GM23338 (cell line): ENCODE measurements at regions not wholly inside any gene's neighbourhood (a gene's known extent, or its start where the extent isn't known, plus 50 kb on each side); places are given as distances from the start of the nearest gene placed in this dataset.
A peak's percentile ranks its signal among the peaks of the same experiment; 100 is the strongest.

Experiments
- ATAC-seq: fragments of 200-7000 bp; cut with Tn5 transposase; 3 replicates; pipeline ENCODE4 v1.9.1; 2020
- DNase-seq: peaks from one replicate; pipeline ENCODE4 v3.0.0-alpha.2; 2015; ENCODE audit warnings: low spot score
- H2AFZ ChIP-seq: fragments of 200-600 bp; sonication (generic); 2 replicates; pipeline ENCODE4 v1.8.0; 2016; ENCODE audit warnings: antibody characterized with exemption, mild to moderate bottlenecking, moderate library complexity
- H3F3A ChIP-seq: fragments of 200-600 bp; sonication (generic); replicated peaks from 2 replicates; pipeline ENCODE4 v1.8.0; 2017; ENCODE audit warnings: antibody characterized with exemption, mixed run types, low read depth
- H3K27ac ChIP-seq: fragments of 200-600 bp; sonication (generic); 2 replicates; pipeline ENCODE4 v1.6.1; 2016; ENCODE audit warnings: low read depth
- H3K27me3 ChIP-seq: fragments of 200-600 bp; sonication (generic); 2 replicates; pipeline ENCODE4 v1.8.0; 2016; ENCODE audit warnings: mild to moderate bottlenecking, mixed run types, moderate library complexity; ENCODE audit not compliant: insufficient read depth
- H3K36me3 ChIP-seq: fragments of 200-600 bp; sonication (generic); 2 replicates; pipeline ENCODE4 v1.8.0; 2016; ENCODE audit warnings: mild to moderate bottlenecking; ENCODE audit not compliant: insufficient read depth
- H3K4me1 ChIP-seq: fragments of 200-600 bp; sonication (generic); 2 replicates; pipeline ENCODE4 v1.8.0; 2016; ENCODE audit warnings: mild to moderate bottlenecking, moderate library complexity; ENCODE audit not compliant: insufficient read depth
- H3K4me2 ChIP-seq: fragments of 200-600 bp; sonication (generic); 2 replicates; pipeline ENCODE4 v1.7.1; 2017; ENCODE audit warnings: mixed run types
- H3K4me3 ChIP-seq: fragments of 200-600 bp; sonication (generic); 2 replicates; pipeline ENCODE4 v1.6.1; 2016; ENCODE audit warnings: mixed run types
- H3K79me2 ChIP-seq: fragments of 200-600 bp; sonication (generic); replicated peaks from 2 replicates; pipeline ENCODE4 v1.8.0; 2017; ENCODE audit warnings: mild to moderate bottlenecking; ENCODE audit not compliant: insufficient read depth
- H3K9me2 ChIP-seq: fragments of 200-600 bp; sonication (generic); 2 replicates; pipeline ENCODE4 v1.8.0; 2017; ENCODE audit not compliant: insufficient read depth
- H4K20me1 ChIP-seq: fragments of 200-600 bp; sonication (generic); replicated peaks from 2 replicates; pipeline ENCODE4 v1.8.0; 2017; ENCODE audit warnings: mild to moderate bottlenecking; ENCODE audit not compliant: insufficient read depth
- H3K27ac Mint-ChIP-seq: 2 replicates; pipeline ENCODE4 v1.8.0; 2020; ENCODE audit warnings: inconsistent platforms, mild to moderate bottlenecking, moderate library complexity, mixed read lengths
- H3K27me3 Mint-ChIP-seq: 3 replicates; pipeline ENCODE4 v1.8.0; 2022; ENCODE audit warnings: low read depth, mild to moderate bottlenecking, moderate library complexity, mixed read lengths, inconsistent platforms; ENCODE audit not compliant: insufficient read depth, poor library complexity
- H3K36me3 Mint-ChIP-seq: 3 replicates; pipeline ENCODE4 v1.8.0; 2021; ENCODE audit warnings: low read depth, mild to moderate bottlenecking, inconsistent platforms, moderate library complexity, mixed read lengths
- H3K4me1 Mint-ChIP-seq: 3 replicates; pipeline ENCODE4 v1.8.0; 2020; ENCODE audit warnings: mild to moderate bottlenecking, inconsistent platforms, mixed read lengths
- H3K4me3 Mint-ChIP-seq: 3 replicates; pipeline ENCODE4 v1.8.0; 2021; ENCODE audit warnings: moderate library complexity, mild to moderate bottlenecking, inconsistent platforms, mixed read lengths
- H3K9me3 Mint-ChIP-seq: 3 replicates; pipeline ENCODE4 v1.8.0; 2020; ENCODE audit warnings: moderate library complexity, mild to moderate bottlenecking, inconsistent platforms, mixed read lengths
- CREB1 ChIP-seq: fragments of 250-450 bp; sonication (Bioruptor Pico); IDR thresholded peaks from 2 replicates; pipeline ENCODE4 v1.5.0; 2020; ENCODE audit warnings: low read depth, mild to moderate bottlenecking, moderate library complexity
- EZH2 ChIP-seq: fragments of 200-600 bp; sonication (generic); IDR thresholded peaks from one replicate; pipeline ENCODE4 v1.8.0; 2017; ENCODE audit warnings: antibody characterized with exemption, mild to moderate bottlenecking, low read depth; ENCODE audit not compliant: unreplicated experiment
- JUNB ChIP-seq: IDR thresholded peaks from one replicate; pipeline ENCODE4 v1.6.1; 2016; ENCODE audit warnings: antibody characterized with exemption; ENCODE audit not compliant: unreplicated experiment
- NANOG ChIP-seq: IDR thresholded peaks from 2 replicates; pipeline ENCODE4 v1.6.1; 2016; ENCODE audit warnings: antibody characterized with exemption, borderline replicate concordance
- POLR2AphosphoS5 ChIP-seq: IDR thresholded peaks from 2 replicates; pipeline ENCODE4 v1.6.1; 2016; ENCODE audit warnings: antibody characterized with exemption, low read depth
- STAT1 ChIP-seq: IDR thresholded peaks from one replicate; pipeline ENCODE4 v1.6.1; 2016; ENCODE audit warnings: antibody characterized with exemption; ENCODE audit not compliant: unreplicated experiment
- ZNF114 ChIP-seq: fragments of 250-450 bp; sonication (Bioruptor Pico); IDR thresholded peaks from 2 replicates; pipeline ENCODE4 v1.5.0; 2020; ENCODE audit warnings: mild to moderate bottlenecking, moderate library complexity
- TF ChIP-seq, protein P1 (sequence below): fragments of 250-450 bp; sonication (Bioruptor Pico); IDR thresholded peaks from 2 replicates; pipeline ENCODE4 v1.5.0; 2020; ENCODE audit warnings: mild to moderate bottlenecking, moderate library complexity
- TF ChIP-seq, protein P2 (sequence below): IDR thresholded peaks from one replicate; pipeline ENCODE4 v1.6.1; 2018; ENCODE audit warnings: antibody characterized with exemption; ENCODE audit not compliant: unreplicated experiment
- TF ChIP-seq, protein P3 (sequence below), 2 experiments: fragments of 200-600 bp in 1 of 2; sonication (generic) in 1 of 2; conservative IDR thresholded peaks; 2 replicates each; pipeline versions ENCODE4 v1.5.1 to v1.6.1; 2016 to 2017; ENCODE audit warnings: antibody characterized with exemption in 2 of 2, low read depth in 2 of 2, mild to moderate bottlenecking in 2 of 2, moderate library complexity in 1 of 2

DNA sequence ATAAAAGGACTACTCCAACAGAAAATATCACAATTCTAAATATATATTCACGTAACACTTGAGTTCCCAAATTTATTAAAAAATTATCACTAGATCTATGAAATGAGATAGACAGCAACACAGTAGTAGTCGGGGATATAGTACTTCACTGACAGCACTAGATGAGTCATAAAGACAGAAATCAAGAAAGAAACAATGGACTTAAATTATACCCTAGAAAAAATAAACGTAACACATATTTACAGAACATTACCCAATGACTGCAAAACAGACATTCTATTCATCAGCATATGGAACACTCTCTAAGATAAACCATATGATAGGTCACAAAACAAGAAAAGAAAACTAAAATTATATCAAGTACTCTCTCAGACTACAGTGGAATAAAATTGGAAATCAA lies 429.4 kb downstream of the MBD2 start (continued):
- TF ChIP-seq, protein P1, sequence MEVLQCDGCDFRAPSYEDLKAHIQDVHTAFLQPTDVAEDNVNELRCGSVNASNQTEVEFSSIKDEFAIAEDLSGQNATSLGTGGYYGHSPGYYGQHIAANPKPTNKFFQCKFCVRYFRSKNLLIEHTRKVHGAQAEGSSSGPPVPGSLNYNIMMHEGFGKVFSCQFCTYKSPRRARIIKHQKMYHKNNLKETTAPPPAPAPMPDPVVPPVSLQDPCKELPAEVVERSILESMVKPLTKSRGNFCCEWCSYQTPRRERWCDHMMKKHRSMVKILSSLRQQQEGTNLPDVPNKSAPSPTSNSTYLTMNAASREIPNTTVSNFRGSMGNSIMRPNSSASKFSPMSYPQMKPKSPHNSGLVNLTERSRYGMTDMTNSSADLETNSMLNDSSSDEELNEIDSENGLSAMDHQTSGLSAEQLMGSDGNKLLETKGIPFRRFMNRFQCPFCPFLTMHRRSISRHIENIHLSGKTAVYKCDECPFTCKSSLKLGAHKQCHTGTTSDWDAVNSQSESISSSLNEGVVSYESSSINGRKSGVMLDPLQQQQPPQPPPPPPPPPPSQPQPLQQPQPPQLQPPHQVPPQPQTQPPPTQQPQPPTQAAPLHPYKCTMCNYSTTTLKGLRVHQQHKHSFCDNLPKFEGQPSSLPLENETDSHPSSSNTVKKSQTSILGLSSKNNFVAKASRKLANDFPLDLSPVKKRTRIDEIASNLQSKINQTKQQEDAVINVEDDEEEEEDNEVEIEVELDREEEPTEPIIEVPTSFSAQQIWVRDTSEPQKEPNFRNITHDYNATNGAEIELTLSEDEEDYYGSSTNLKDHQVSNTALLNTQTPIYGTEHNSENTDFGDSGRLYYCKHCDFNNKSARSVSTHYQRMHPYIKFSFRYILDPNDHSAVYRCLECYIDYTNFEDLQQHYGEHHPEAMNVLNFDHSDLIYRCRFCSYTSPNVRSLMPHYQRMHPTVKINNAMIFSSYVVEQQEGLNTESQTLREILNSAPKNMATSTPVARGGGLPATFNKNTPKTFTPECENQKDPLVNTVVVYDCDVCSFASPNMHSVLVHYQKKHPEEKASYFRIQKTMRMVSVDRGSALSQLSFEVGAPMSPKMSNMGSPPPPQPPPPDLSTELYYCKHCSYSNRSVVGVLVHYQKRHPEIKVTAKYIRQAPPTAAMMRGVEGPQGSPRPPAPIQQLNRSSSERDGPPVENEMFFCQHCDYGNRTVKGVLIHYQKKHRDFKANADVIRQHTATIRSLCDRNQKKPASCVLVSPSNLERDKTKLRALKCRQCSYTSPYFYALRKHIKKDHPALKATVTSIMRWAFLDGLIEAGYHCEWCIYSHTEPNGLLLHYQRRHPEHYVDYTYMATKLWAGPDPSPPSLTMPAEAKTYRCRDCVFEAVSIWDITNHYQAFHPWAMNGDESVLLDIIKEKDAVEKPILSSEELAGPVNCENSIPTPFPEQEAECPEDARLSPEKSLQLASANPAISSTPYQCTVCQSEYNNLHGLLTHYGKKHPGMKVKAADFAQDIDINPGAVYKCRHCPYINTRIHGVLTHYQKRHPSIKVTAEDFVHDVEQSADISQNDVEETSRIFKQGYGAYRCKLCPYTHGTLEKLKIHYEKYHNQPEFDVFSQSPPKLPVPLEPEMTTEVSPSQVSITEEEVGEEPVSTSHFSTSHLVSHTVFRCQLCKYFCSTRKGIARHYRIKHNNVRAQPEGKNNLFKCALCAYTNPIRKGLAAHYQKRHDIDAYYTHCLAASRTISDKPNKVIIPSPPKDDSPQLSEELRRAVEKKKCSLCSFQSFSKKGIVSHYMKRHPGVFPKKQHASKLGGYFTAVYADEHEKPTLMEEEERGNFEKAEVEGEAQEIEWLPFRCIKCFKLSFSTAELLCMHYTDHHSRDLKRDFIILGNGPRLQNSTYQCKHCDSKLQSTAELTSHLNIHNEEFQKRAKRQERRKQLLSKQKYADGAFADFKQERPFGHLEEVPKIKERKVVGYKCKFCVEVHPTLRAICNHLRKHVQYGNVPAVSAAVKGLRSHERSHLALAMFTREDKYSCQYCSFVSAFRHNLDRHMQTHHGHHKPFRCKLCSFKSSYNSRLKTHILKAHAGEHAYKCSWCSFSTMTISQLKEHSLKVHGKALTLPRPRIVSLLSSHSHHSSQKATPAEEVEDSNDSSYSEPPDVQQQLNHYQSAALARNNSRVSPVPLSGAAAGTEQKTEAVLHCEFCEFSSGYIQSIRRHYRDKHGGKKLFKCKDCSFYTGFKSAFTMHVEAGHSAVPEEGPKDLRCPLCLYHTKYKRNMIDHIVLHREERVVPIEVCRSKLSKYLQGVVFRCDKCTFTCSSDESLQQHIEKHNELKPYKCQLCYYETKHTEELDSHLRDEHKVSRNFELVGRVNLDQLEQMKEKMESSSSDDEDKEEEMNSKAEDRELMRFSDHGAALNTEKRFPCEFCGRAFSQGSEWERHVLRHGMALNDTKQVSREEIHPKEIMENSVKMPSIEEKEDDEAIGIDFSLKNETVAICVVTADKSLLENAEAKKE: no peak
- TF ChIP-seq ZNF114 (CRISPR knock-in tag): no peak
- TF ChIP-seq NANOG: no peak
- no peak for TF ChIP-seq CREB1 (CRISPR knock-in tag)
- no peak for TF ChIP-seq STAT1
- no peak for TF ChIP-seq EZH2

DNA sequence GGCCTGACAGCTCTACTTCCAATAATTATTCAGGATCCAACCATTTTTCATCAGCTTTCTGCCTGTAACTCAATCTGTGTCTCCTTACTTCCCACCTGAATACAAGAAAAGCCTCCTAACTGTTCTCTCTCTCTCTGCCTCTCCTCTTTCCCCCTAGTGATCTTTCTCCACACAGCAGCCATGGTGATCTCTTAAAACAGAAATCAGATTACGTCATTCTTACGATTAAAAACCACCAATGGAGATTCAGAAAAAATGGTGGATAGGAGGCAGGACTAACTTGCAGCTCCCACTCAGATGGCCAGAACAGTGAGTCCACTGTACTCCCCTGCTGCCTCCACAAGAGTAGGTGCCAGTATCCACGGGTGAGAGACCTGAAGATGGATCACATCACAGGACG lies 431.7 kb downstream of the MBD2 start:
- no peaks in the 10 kb centered on the region for H3F3A ChIP-seq
- H3K79me2 ChIP-seq: no peaks in the 10 kb centered on the region
- H3K36me3 ChIP-seq: no peaks in the 10 kb centered on the region
- no peaks in the 10 kb centered on the region for H4K20me1 ChIP-seq
- no peak overlapping the region for H3K4me3 ChIP-seq
- H3K27ac ChIP-seq: no peak overlapping the region
- no peaks in the 10 kb centered on the region for H3K9me2 ChIP-seq
- H3K4me2 ChIP-seq: no peak overlapping the region
- no peak overlapping the region for H3K27ac Mint-ChIP-seq
- no peaks in the 10 kb centered on the region for H3K27me3 Mint-ChIP-seq
- no peaks in the 10 kb centered on the region for H3K27me3 ChIP-seq
- H3K9me3 Mint-ChIP-seq: no peaks in the 10 kb centered on the region
- no peaks in the 10 kb centered on the region for H3K36me3 Mint-ChIP-seq
- no peak overlapping the region for H3K4me3 Mint-ChIP-seq
- no peaks in the 10 kb centered on the region for H3K4me1 ChIP-seq
- ATAC-seq (no peak), DNase-seq (no peak)
- H2AFZ ChIP-seq: 0 out of 2 replicates have a peak overlapping the region, but pooled peaks have one; percentile 6
- H3K4me1 Mint-ChIP-seq: no peaks in the 10 kb centered on the region
- TF ChIP-seq, protein P2, sequence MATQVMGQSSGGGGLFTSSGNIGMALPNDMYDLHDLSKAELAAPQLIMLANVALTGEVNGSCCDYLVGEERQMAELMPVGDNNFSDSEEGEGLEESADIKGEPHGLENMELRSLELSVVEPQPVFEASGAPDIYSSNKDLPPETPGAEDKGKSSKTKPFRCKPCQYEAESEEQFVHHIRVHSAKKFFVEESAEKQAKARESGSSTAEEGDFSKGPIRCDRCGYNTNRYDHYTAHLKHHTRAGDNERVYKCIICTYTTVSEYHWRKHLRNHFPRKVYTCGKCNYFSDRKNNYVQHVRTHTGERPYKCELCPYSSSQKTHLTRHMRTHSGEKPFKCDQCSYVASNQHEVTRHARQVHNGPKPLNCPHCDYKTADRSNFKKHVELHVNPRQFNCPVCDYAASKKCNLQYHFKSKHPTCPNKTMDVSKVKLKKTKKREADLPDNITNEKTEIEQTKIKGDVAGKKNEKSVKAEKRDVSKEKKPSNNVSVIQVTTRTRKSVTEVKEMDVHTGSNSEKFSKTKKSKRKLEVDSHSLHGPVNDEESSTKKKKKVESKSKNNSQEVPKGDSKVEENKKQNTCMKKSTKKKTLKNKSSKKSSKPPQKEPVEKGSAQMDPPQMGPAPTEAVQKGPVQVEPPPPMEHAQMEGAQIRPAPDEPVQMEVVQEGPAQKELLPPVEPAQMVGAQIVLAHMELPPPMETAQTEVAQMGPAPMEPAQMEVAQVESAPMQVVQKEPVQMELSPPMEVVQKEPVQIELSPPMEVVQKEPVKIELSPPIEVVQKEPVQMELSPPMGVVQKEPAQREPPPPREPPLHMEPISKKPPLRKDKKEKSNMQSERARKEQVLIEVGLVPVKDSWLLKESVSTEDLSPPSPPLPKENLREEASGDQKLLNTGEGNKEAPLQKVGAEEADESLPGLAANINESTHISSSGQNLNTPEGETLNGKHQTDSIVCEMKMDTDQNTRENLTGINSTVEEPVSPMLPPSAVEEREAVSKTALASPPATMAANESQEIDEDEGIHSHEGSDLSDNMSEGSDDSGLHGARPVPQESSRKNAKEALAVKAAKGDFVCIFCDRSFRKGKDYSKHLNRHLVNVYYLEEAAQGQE: no peak
- no peak for TF ChIP-seq EZH2
- TF ChIP-seq ZNF114 (CRISPR knock-in tag): no peak
- TF ChIP-seq, protein P3, sequence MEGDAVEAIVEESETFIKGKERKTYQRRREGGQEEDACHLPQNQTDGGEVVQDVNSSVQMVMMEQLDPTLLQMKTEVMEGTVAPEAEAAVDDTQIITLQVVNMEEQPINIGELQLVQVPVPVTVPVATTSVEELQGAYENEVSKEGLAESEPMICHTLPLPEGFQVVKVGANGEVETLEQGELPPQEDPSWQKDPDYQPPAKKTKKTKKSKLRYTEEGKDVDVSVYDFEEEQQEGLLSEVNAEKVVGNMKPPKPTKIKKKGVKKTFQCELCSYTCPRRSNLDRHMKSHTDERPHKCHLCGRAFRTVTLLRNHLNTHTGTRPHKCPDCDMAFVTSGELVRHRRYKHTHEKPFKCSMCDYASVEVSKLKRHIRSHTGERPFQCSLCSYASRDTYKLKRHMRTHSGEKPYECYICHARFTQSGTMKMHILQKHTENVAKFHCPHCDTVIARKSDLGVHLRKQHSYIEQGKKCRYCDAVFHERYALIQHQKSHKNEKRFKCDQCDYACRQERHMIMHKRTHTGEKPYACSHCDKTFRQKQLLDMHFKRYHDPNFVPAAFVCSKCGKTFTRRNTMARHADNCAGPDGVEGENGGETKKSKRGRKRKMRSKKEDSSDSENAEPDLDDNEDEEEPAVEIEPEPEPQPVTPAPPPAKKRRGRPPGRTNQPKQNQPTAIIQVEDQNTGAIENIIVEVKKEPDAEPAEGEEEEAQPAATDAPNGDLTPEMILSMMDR (conservative IDR thresholded peaks at IDR 0.05; ENCODE audit: low read depth in 2 of 2): no peak
- no peak for TF ChIP-seq JUNB
- no peak for TF ChIP-seq POLR2AphosphoS5
